BLaER1 (cell line): ENCODE measurements at regions not wholly inside any gene's neighbourhood (a gene's known extent, or its start where the extent isn't known, plus 50 kb on each side); places are given as distances from the start of the nearest gene placed in this dataset.

Source experiments
- H3K27ac ChIP-seq: shearing (Covaris generic); formaldehyde crosslinking; 2 replicates; pipeline ENCODE4 v1.8.1; 2022
- H3K27me3 ChIP-seq: shearing (Covaris generic); formaldehyde crosslinking; 2 replicates; pipeline ENCODE4 v1.8.1; 2022
- H3K36me3 ChIP-seq: shearing (Covaris generic); formaldehyde crosslinking; 2 replicates; pipeline ENCODE4 v1.8.1; 2022
- H3K4me1 ChIP-seq: shearing (Covaris generic); formaldehyde crosslinking; 2 replicates; pipeline ENCODE4 v1.8.1; 2022
- H3K4me2 ChIP-seq: shearing (Covaris generic); formaldehyde crosslinking; 2 replicates; pipeline ENCODE4 v1.8.1; 2022
- H3K4me3 ChIP-seq: shearing (Covaris generic); formaldehyde crosslinking; 2 replicates; pipeline ENCODE4 v1.8.1; 2022
- H3K9ac ChIP-seq: shearing (Covaris generic); formaldehyde crosslinking; 2 replicates; pipeline ENCODE4 v1.8.1; 2022
- H3K9me3 ChIP-seq: shearing (Covaris generic); formaldehyde crosslinking; 2 replicates; pipeline ENCODE4 v1.8.1; 2022
- H4K20me1 ChIP-seq: shearing (Covaris generic); formaldehyde crosslinking; 2 replicates; pipeline ENCODE4 v1.8.1; 2022
- Cebpa-rat ChIP-seq: shearing (Covaris generic); IDR thresholded peaks from 2 replicates; pipeline ENCODE4 v1.8.1; 2022

GRCh38 chr10:131810805-131811629, 89.8 kb upstream of the PPP2R2D start:
- Histone ChIP-seq H3K4me1 (peaks cover 17% of the 10 kb centered on the region), H3K36me3 (no peaks in the 10 kb centered on the region), H3K27ac (no peak overlapping the region), H3K4me2 (no peak overlapping the region), H3K27me3 (no peaks in the 10 kb centered on the region), H3K4me3 (no peak overlapping the region), H3K9me3 (no peaks in the 10 kb centered on the region), H3K9ac (no peak overlapping the region), H4K20me1 (no peaks in the 10 kb centered on the region)
- TF ChIP-seq Cebpa-rat: no peak

DNA sequence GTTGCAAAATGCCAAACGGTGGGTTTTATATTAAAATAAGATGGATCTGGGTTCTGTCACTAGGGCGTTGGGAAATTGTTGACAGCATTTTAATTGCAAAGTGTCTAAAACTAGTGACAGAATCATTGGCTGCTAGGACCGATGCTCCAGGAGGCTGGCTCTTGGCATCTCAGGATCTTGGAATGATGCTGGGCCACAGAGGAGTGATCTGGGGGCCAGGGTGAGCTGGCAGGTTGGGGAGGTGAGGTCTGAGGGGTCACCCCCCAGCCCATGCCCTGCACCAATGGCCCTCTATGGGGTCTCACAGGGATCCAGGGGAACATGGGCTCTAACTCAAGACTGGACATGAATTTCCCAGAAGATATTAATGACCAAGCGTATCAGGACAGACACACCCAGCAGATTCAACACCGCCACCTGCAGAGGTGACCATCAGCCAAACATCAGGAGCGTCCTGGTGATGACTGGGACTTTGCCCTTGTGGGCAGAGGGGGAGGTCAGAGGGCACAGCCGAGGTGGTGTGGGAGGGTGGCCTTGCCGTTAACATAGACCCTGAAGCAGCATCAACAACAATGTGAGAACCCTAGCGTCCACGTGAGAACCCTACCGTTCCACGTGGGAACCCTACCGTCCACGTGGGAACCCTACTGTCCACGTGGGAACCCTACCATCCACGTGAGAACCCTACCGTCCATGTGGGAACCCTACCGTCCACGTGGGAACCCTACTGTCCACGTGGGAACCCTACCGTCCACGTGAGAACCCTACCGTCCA, 89.0 kb upstream of the PPP2R2D start:
- Histone ChIP-seq H3K4me3 (no peak overlapping the region), H3K27me3 (no peaks in the 10 kb centered on the region), H3K4me2 (no peak overlapping the region), H4K20me1 (no peaks in the 10 kb centered on the region), H3K9ac (no peak overlapping the region), H3K9me3 (no peaks in the 10 kb centered on the region), H3K4me1 (peaks cover 25% of the 10 kb centered on the region), H3K27ac (no peak overlapping the region), H3K36me3 (no peaks in the 10 kb centered on the region)
- no peak for TF ChIP-seq Cebpa-rat

GRCh38 chr10:131812736-131813604, 87.8 kb upstream of the PPP2R2D start:
- Histone ChIP-seq H3K27ac (no peak overlapping the region), H3K9ac (no peak overlapping the region), H4K20me1 (no peaks in the 10 kb centered on the region), H3K4me3 (no peak overlapping the region), H3K4me1 (peaks cover 36% of the 10 kb centered on the region), H3K9me3 (no peaks in the 10 kb centered on the region), H3K27me3 (no peaks in the 10 kb centered on the region), H3K4me2 (no peak overlapping the region), H3K36me3 (no peaks in the 10 kb centered on the region)
- TF ChIP-seq Cebpa-rat: no peak

DNA sequence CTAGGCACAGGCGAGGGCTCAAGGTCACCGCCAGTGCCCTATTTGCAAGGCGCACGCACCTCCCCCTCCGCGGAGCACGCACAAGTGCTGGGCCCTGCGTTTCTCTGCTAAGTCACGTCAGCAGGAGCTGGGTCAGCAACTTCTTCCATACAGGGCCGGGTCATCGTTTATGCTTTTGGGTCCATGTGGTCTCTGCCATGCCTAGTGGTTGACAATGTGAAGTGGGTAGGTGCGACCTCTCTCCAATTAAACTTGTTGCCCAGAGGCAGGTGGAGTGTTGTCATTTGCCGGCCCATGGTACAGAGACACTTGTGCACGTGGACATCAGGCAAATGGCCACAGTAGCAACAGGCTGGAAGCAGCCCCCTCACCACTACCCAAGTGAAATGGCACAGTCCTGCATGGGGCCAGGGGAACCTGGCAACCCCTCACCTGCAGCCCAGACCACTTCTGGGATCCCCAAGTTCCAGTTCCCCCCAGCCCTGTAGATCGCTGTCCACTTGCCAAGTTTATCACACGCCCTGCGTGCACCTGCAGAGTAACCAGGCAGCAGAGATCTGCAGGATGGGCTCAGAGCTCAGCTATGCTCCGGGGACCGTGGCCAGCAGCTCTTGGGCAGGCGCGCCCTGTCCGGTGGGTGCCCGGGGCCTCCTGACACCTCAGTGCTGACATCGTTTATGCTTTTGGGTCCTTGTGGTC, 86.1 kb upstream of the PPP2R2D start:
- Histone ChIP-seq H3K9ac (no peak overlapping the region), H4K20me1 (no peaks in the 10 kb centered on the region), H3K4me2 (peak overlapping the region; percentile 66), H3K36me3 (no peaks in the 10 kb centered on the region), H3K9me3 (no peaks in the 10 kb centered on the region), H3K27me3 (no peaks in the 10 kb centered on the region), H3K27ac (no peak overlapping the region), H3K4me3 (no peak overlapping the region), H3K4me1 (peaks cover 38% of the 10 kb centered on the region)
- TF ChIP-seq Cebpa-rat: no peak

GRCh38 chr10:131815266-131816156, 85.3 kb upstream of the PPP2R2D start:
- Histone ChIP-seq H3K4me2 (peak overlapping the region; percentile 66), H3K9ac (no peak overlapping the region), H3K27me3 (no peaks in the 10 kb centered on the region), H3K36me3 (no peaks in the 10 kb centered on the region), H3K4me1 (peaks cover 38% of the 10 kb centered on the region), H4K20me1 (no peaks in the 10 kb centered on the region), H3K27ac (no peak overlapping the region), H3K4me3 (no peak overlapping the region), H3K9me3 (no peaks in the 10 kb centered on the region)
- TF ChIP-seq Cebpa-rat: no peak

GRCh38 chr10:131816157-131816775, 84.5 kb upstream of the PPP2R2D start:
- Histone ChIP-seq H3K27ac (no peak overlapping the region), H4K20me1 (no peaks in the 10 kb centered on the region), H3K4me3 (no peak overlapping the region), H3K4me1 (peaks cover 38% of the 10 kb centered on the region), H3K9ac (no peak overlapping the region), H3K27me3 (no peaks in the 10 kb centered on the region), H3K9me3 (no peaks in the 10 kb centered on the region), H3K36me3 (no peaks in the 10 kb centered on the region), H3K4me2 (peak overlapping the region; percentile 66)
- no peak for TF ChIP-seq Cebpa-rat

DNA sequence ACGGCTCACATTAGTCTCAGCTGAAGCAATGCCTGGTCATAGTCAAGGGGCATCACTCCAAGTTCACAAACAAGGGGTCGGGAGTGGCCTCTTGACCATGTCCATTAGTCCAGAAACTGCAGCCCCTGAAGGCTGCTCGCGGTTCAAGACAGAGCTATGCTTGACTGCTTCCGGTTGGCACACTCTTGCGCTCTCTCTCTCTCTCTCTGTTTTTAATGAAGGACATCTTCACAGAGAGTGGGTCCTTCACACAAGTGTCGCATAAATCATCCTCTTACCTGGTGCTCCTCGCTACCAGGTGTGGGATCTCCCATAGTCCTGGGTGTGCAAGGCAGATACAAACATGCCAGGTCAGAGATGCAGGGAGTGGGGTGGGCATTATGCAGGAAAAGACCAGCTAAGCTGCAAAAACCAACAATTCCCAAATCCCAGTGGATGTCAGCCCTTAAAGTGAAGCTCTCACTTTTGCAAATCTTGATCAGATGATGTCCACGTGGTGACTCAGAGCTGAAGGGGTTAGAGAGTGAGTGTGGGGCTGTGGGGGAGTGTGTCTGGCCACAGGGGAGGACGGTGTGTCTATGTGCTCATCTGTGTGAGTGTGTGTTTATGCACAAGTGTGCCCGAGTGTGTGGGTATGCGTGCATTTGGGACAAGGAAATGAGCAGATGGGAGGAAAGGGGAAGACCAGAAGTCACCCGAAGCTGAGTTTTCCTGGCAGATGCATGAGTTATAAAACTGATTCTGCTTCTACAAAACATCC, 83.7 kb upstream of the PPP2R2D start:
- Histone ChIP-seq H3K4me2 (peak overlapping the region; percentile 48), H3K36me3 (no peaks in the 10 kb centered on the region), H3K9ac (no peak overlapping the region), H3K27ac (no peak overlapping the region), H4K20me1 (no peaks in the 10 kb centered on the region), H3K9me3 (no peaks in the 10 kb centered on the region), H3K27me3 (no peaks in the 10 kb centered on the region), H3K4me3 (no peak overlapping the region), H3K4me1 (peaks cover 38% of the 10 kb centered on the region)
- TF ChIP-seq Cebpa-rat: no peak
